HepG2 (cell line): ENCODE measurements at regions not wholly inside any gene's neighbourhood (a gene's known extent, or its start where the extent isn't known, plus 50 kb on each side); places are given as distances from the start of the nearest gene placed in this dataset.

ENCODE experiments used
- AGO1 ChIP-seq: fragments of 200-400 bp; formaldehyde crosslinking; IDR thresholded peaks from 2 replicates; pipeline ENCODE4 v1.6.1; 2017; ENCODE audit warnings: mild to moderate bottlenecking, low read depth, low read length, moderate library complexity; ENCODE audit not compliant: poor library complexity, severe bottlenecking
- BRD4 ChIP-seq: sonication (generic); formaldehyde crosslinking; IDR thresholded peaks from 2 replicates; pipeline ENCODE4 v1.4.0; 2020; ENCODE audit warnings: missing genetic modification reagents
- CAMTA2 ChIP-seq: sonication (generic); formaldehyde crosslinking; IDR thresholded peaks from 2 replicates; pipeline ENCODE4 v1.4.0; 2020; ENCODE audit warnings: mild to moderate bottlenecking, missing genetic modification reagents, borderline replicate concordance
- CBX2 ChIP-seq, 2 experiments: fragments of 200-600 bp in 1 of 2; sonication (generic); formaldehyde crosslinking in 1 of 2; IDR thresholded peaks; 2 replicates each; pipeline versions ENCODE4 v1.7.0 to v1.8.1; 2018 to 2022; ENCODE audit warnings: low read depth in 2 of 2, low read length in 1 of 2, mild to moderate bottlenecking in 1 of 2, missing genetic modification reagents in 1 of 2
- KAT7 ChIP-seq: IDR thresholded peaks from 2 replicates; pipeline ENCODE4 v1.6.1; 2018; ENCODE audit warnings: borderline replicate concordance, missing compliant biosample characterization
- KAT8 ChIP-seq: IDR thresholded peaks from 2 replicates; pipeline ENCODE4 v1.6.1; 2016; ENCODE audit warnings: missing genetic modification reagents, missing compliant biosample characterization
- KLF12 ChIP-seq: sonication (generic); formaldehyde crosslinking; IDR thresholded peaks from 2 replicates; pipeline ENCODE4 v1.4.0; 2020; ENCODE audit warnings: missing genetic modification reagents, borderline replicate concordance
- MTF2 ChIP-seq: sonication (generic); formaldehyde crosslinking; IDR thresholded peaks from 2 replicates; pipeline ENCODE4 v1.5.0; 2020; ENCODE audit warnings: missing genetic modification reagents, borderline replicate concordance
- NPAS2 ChIP-seq: sonication (generic); formaldehyde crosslinking; IDR thresholded peaks from 2 replicates; pipeline ENCODE4 v1.8.0; 2022; ENCODE audit warnings: mild to moderate bottlenecking, missing genetic modification reagents, borderline replicate concordance
- PTBP1 ChIP-seq: fragments of 200-400 bp; formaldehyde crosslinking; IDR thresholded peaks from 2 replicates; pipeline ENCODE4 v1.6.1; 2018; ENCODE audit warnings: low read length, low read depth; ENCODE audit not compliant: poor library complexity, severe bottlenecking
- SAP130 ChIP-seq: IDR thresholded peaks from 2 replicates; pipeline ENCODE4 v1.6.1; 2016; ENCODE audit warnings: low read depth
- SP1 ChIP-seq, 2 experiments: fragments of 450-650 bp in 1 of 2; sonication (generic) in 1 of 2; formaldehyde crosslinking in 1 of 2; IDR thresholded peaks; 2 replicates each; pipeline versions ENCODE4 v1.4.0 to v1.6.1; 2016 to 2020; ENCODE audit warnings: missing genetic modification reagents in 1 of 2
- TEF ChIP-seq: sonication (generic); formaldehyde crosslinking; IDR thresholded peaks from 2 replicates; pipeline ENCODE4 v1.5.0; 2020; ENCODE audit warnings: missing genetic modification reagents
- ZMYM4 ChIP-seq: sonication (generic); formaldehyde crosslinking; IDR thresholded peaks from 2 replicates; pipeline ENCODE4 v1.8.1; 2023; ENCODE audit warnings: mild to moderate bottlenecking, missing genetic modification reagents
- ZNF318 ChIP-seq: sonication (generic); formaldehyde crosslinking; IDR thresholded peaks from 2 replicates; pipeline ENCODE4 v1.4.0; 2020; ENCODE audit warnings: mild to moderate bottlenecking, missing genetic modification reagents
- ZNF460 ChIP-seq: sonication (generic); formaldehyde crosslinking; IDR thresholded peaks from 2 replicates; pipeline ENCODE4 v1.5.1; 2020; ENCODE audit warnings: missing genetic modification reagents, mild to moderate bottlenecking, borderline replicate concordance
- ZNF619 ChIP-seq: sonication (generic); formaldehyde crosslinking; IDR thresholded peaks from 2 replicates; pipeline ENCODE4 v1.4.0; 2020; ENCODE audit warnings: mild to moderate bottlenecking, missing genetic modification reagents
- TF ChIP-seq, protein P1 (sequence below): sonication (generic); formaldehyde crosslinking; IDR thresholded peaks from 2 replicates; pipeline ENCODE4 v1.4.0; 2020; ENCODE audit warnings: missing genetic modification reagents, borderline replicate concordance

- TF ChIP-seq KAT7 (CRISPR knock-in tag) (0 out of 2 replicates have a peak, but pooled peaks have one; percentile 71), KLF12 (no peak), NPAS2 (CRISPR knock-in tag) (no peak), BRD4 (no peak), MTF2 (no peak), AGO1 (no peak), KAT8 (CRISPR knock-in tag) (peak; percentile 79), ZMYM4 (peak; percentile 93), CAMTA2 (CRISPR knock-in tag) (no peak), TEF (CRISPR knock-in tag) (peak; percentile 98), SP1 (IDR thresholded peaks at IDR 0.05) (no peak), SP1 (CRISPR knock-in tag; IDR thresholded peaks at IDR 0.05) (0 out of 2 replicates have a peak, but pooled peaks have one; percentile 34), CBX2 (IDR thresholded peaks at IDR 0.05; ENCODE audit: low read depth, low read length) (no peak), CBX2 (CRISPR knock-in tag; IDR thresholded peaks at IDR 0.05; ENCODE audit: low read depth) (no peak; the same call in 1 of the 2 replicates), ZNF318 (no peak), PTBP1 (no peak), ZNF460 (CRISPR knock-in tag) (no peak; the same call in 1 of the 2 replicates), ZNF619 (CRISPR knock-in tag) (no peak), SAP130 (peak; percentile 85)
- TF ChIP-seq, protein P1, sequence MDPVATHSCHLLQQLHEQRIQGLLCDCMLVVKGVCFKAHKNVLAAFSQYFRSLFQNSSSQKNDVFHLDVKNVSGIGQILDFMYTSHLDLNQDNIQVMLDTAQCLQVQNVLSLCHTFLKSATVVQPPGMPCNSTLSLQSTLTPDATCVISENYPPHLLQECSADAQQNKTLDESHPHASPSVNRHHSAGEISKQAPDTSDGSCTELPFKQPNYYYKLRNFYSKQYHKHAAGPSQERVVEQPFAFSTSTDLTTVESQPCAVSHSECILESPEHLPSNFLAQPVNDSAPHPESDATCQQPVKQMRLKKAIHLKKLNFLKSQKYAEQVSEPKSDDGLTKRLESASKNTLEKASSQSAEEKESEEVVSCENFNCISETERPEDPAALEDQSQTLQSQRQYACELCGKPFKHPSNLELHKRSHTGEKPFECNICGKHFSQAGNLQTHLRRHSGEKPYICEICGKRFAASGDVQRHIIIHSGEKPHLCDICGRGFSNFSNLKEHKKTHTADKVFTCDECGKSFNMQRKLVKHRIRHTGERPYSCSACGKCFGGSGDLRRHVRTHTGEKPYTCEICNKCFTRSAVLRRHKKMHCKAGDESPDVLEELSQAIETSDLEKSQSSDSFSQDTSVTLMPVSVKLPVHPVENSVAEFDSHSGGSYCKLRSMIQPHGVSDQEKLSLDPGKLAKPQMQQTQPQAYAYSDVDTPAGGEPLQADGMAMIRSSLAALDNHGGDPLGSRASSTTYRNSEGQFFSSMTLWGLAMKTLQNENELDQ (CRISPR knock-in tag), result no peak
Observed at GRCh38 chr12:114738460-114739184, 54.6 kb upstream of the TBX3 start (continued).
